Ovary (tissue), 3 donors: ENCODE measurements at regions not wholly inside any gene's neighbourhood (a gene's known extent, or its start where the extent isn't known, plus 50 kb on each side); places are given as distances from the start of the nearest gene placed in this dataset.

Experiments used
- CTCF ChIP-seq, 3 donors: fragments of 450-650 bp in 2 of 3; fragments of 200-600 bp in 1 of 3; IDR thresholded peaks; one replicate each; pipeline versions ENCODE4 v1.5.1 to v1.8.0; 2016 to 2022; ENCODE audit warnings: antibody characterized with exemption in 3 of 3, mild to moderate bottlenecking in 1 of 3
- EP300 ChIP-seq: sonication (generic); formaldehyde crosslinking; IDR thresholded peaks from one replicate; pipeline ENCODE4 v1.6.1; 2017; ENCODE audit warnings: antibody characterized with exemption
- POLR2A ChIP-seq: fragments of 450-650 bp; IDR thresholded peaks from one replicate; pipeline ENCODE4 v1.6.1; 2017; ENCODE audit warnings: antibody characterized with exemption, mild to moderate bottlenecking, moderate library complexity
- donor health status: DM: no; HTN: no; CAD: no.

GRCh38 chr3:89013536-89013935, 93.9 kb upstream of the EPHA3 start:
- TF ChIP-seq CTCF (IDR thresholded peaks at IDR 0.05), result no peak
- no peak for TF ChIP-seq EP300
- TF ChIP-seq POLR2A, result no peak
